ENCODE measurements at regions not wholly inside any gene's neighbourhood (a gene's known extent, or its start where the extent isn't known, plus 50 kb on each side); places are given as distances from the start of the nearest gene placed in this dataset.

GRCh38 chr10:23695825-23696420 lies 257.0 kb downstream of the OTUD1 start:
- H3K4me1 Mint-ChIP-seq (ENCODE audit: low read depth): peaks cover 22% of the 10 kb centered on the region
- H3K27ac Mint-ChIP-seq: no peak overlapping the region
- peaks cover 57% of the 10 kb centered on the region for H3K27me3 Mint-ChIP-seq
- H3K9me3 Mint-ChIP-seq: no peaks in the 10 kb centered on the region
- no peak overlapping the region for H3K4me3 Mint-ChIP-seq
- intact Hi-C loops (cut with micrococcal nuclease): no loop called here
- no peaks in the 10 kb centered on the region for H3K36me3 Mint-ChIP-seq (ENCODE audit: low read depth)

GRCh38 chr10:23696476-23696875 lies 257.6 kb downstream of the OTUD1 start:
- intact Hi-C loops (cut with micrococcal nuclease): no loop called here
- H3K27ac Mint-ChIP-seq: no peak overlapping the region
- no peaks in the 10 kb centered on the region for H3K9me3 Mint-ChIP-seq
- peaks cover 55% of the 10 kb centered on the region for H3K27me3 Mint-ChIP-seq
- no peaks in the 10 kb centered on the region for H3K36me3 Mint-ChIP-seq (ENCODE audit: low read depth)
- H3K4me3 Mint-ChIP-seq: no peak overlapping the region
- peaks cover 22% of the 10 kb centered on the region for H3K4me1 Mint-ChIP-seq (ENCODE audit: low read depth)

GRCh38 chr10:23702977-23703414 lies 264.1 kb downstream of the OTUD1 start:
- H3K27me3 Mint-ChIP-seq: peaks cover 12% of the 10 kb centered on the region
- no peak overlapping the region for H3K4me3 Mint-ChIP-seq
- intact Hi-C loops (cut with micrococcal nuclease): loop anchor here (1.0 to 5.0 kb wide), 3 partner anchors 186 to 544 kb away; no protein-coding TSS in a partner anchor
- peaks cover 4% of the 10 kb centered on the region for H3K4me1 Mint-ChIP-seq (ENCODE audit: low read depth)
- H3K36me3 Mint-ChIP-seq (ENCODE audit: low read depth): no peaks in the 10 kb centered on the region
- no peaks in the 10 kb centered on the region for H3K9me3 Mint-ChIP-seq
- no peak overlapping the region for H3K27ac Mint-ChIP-seq

- Mint-ChIP-seq H3K4me3 (no peak overlapping the region), H3K36me3 (ENCODE audit: low read depth) (no peaks in the 10 kb centered on the region), H3K27me3 (peaks cover 3% of the 10 kb centered on the region), H3K27ac (no peak overlapping the region), H3K9me3 (no peaks in the 10 kb centered on the region), H3K4me1 (ENCODE audit: low read depth) (no peaks in the 10 kb centered on the region)
- intact Hi-C loops (cut with micrococcal nuclease): no loop called here
Observed at GRCh38 chr10:23715363-23715762, 276.5 kb downstream of the OTUD1 start.

- H3K27me3 Mint-ChIP-seq: peaks cover 3% of the 10 kb centered on the region
- no peaks in the 10 kb centered on the region for H3K36me3 Mint-ChIP-seq (ENCODE audit: low read depth)
- intact Hi-C loops (cut with micrococcal nuclease): no loop called here
- no peaks in the 10 kb centered on the region for H3K4me1 Mint-ChIP-seq (ENCODE audit: low read depth)
- no peak overlapping the region for H3K27ac Mint-ChIP-seq
- H3K9me3 Mint-ChIP-seq: no peaks in the 10 kb centered on the region
- H3K4me3 Mint-ChIP-seq: no peak overlapping the region
Observed at GRCh38 chr10:23717913-23718312, 279.0 kb downstream of the OTUD1 start.

GRCh38 chr10:23718946-23719345 lies 280.1 kb downstream of the OTUD1 start:
- no peak overlapping the region for H3K4me3 Mint-ChIP-seq

GRCh38 chr10:23723796-23724195 lies 284.9 kb downstream of the OTUD1 start:
- Mint-ChIP-seq H3K27me3 (no peaks in the 10 kb centered on the region), H3K4me3 (no peak overlapping the region), H3K36me3 (ENCODE audit: low read depth) (no peaks in the 10 kb centered on the region), H3K9me3 (no peaks in the 10 kb centered on the region), H3K4me1 (ENCODE audit: low read depth) (no peaks in the 10 kb centered on the region), H3K27ac (no peak overlapping the region)
- intact Hi-C loops (cut with micrococcal nuclease): no loop called here

More at GRCh38 chr10:23718946-23719345, 280.1 kb downstream of the OTUD1 start:
- Mint-ChIP-seq H3K36me3 (ENCODE audit: low read depth) (no peaks in the 10 kb centered on the region), H3K27me3 (peaks cover 3% of the 10 kb centered on the region), H3K9me3 (no peaks in the 10 kb centered on the region), H3K27ac (no peak overlapping the region), H3K4me1 (ENCODE audit: low read depth) (no peaks in the 10 kb centered on the region)
- intact Hi-C loops (cut with micrococcal nuclease): no loop called here

- Mint-ChIP-seq H3K4me1 (ENCODE audit: low read depth) (no peaks in the 10 kb centered on the region), H3K36me3 (ENCODE audit: low read depth) (no peaks in the 10 kb centered on the region), H3K27me3 (no peaks in the 10 kb centered on the region), H3K27ac (no peak overlapping the region), H3K9me3 (peaks cover 1% of the 10 kb centered on the region), H3K4me3 (no peak overlapping the region)
- intact Hi-C loops (cut with micrococcal nuclease): no loop called here
Observed at GRCh38 chr10:23725548-23725947, 286.7 kb downstream of the OTUD1 start.

- H3K27ac Mint-ChIP-seq: no peak overlapping the region
- H3K4me3 Mint-ChIP-seq: no peak overlapping the region
- intact Hi-C loops (cut with micrococcal nuclease): no loop called here
- no peaks in the 10 kb centered on the region for H3K36me3 Mint-ChIP-seq (ENCODE audit: low read depth)
- no peaks in the 10 kb centered on the region for H3K27me3 Mint-ChIP-seq
- peaks cover 10% of the 10 kb centered on the region for H3K4me1 Mint-ChIP-seq (ENCODE audit: low read depth)
- H3K9me3 Mint-ChIP-seq: peaks cover 27% of the 10 kb centered on the region
Observed at GRCh38 chr10:23742368-23742767, 303.5 kb downstream of the OTUD1 start.

GRCh38 chr10:23742807-23743206 lies 303.9 kb downstream of the OTUD1 start:
- Mint-ChIP-seq H3K4me3 (no peak overlapping the region), H3K9me3 (peaks cover 27% of the 10 kb centered on the region), H3K27me3 (no peaks in the 10 kb centered on the region), H3K27ac (no peak overlapping the region), H3K36me3 (ENCODE audit: low read depth) (no peaks in the 10 kb centered on the region), H3K4me1 (ENCODE audit: low read depth) (peaks cover 10% of the 10 kb centered on the region)
- intact Hi-C loops (cut with micrococcal nuclease): no loop called here

GRCh38 chr10:23754179-23754578 lies 315.3 kb downstream of the OTUD1 start:
- H3K4me1 Mint-ChIP-seq (ENCODE audit: low read depth): no peaks in the 10 kb centered on the region
- intact Hi-C loops (cut with micrococcal nuclease): no loop called here
- H3K4me3 Mint-ChIP-seq: no peak overlapping the region
- H3K36me3 Mint-ChIP-seq (ENCODE audit: low read depth): no peaks in the 10 kb centered on the region
- peaks cover 3% of the 10 kb centered on the region for H3K27me3 Mint-ChIP-seq
- H3K27ac Mint-ChIP-seq: no peak overlapping the region
- no peaks in the 10 kb centered on the region for H3K9me3 Mint-ChIP-seq

- Mint-ChIP-seq H3K4me3 (no peak overlapping the region), H3K4me1 (ENCODE audit: low read depth) (no peaks in the 10 kb centered on the region), H3K9me3 (no peaks in the 10 kb centered on the region), H3K36me3 (ENCODE audit: low read depth) (no peaks in the 10 kb centered on the region), H3K27me3 (peaks cover 3% of the 10 kb centered on the region), H3K27ac (no peak overlapping the region)
- intact Hi-C loops (cut with micrococcal nuclease): no loop called here
Observed at GRCh38 chr10:23754941-23755340, 316.1 kb downstream of the OTUD1 start.

GRCh38 chr10:23755556-23755955 lies 316.7 kb downstream of the OTUD1 start:
- no peaks in the 10 kb centered on the region for H3K36me3 Mint-ChIP-seq (ENCODE audit: low read depth)
- no peak overlapping the region for H3K4me3 Mint-ChIP-seq
- intact Hi-C loops (cut with micrococcal nuclease): no loop called here
- no peak overlapping the region for H3K27ac Mint-ChIP-seq
- H3K4me1 Mint-ChIP-seq (ENCODE audit: low read depth): no peaks in the 10 kb centered on the region
- peaks cover 3% of the 10 kb centered on the region for H3K27me3 Mint-ChIP-seq
- no peaks in the 10 kb centered on the region for H3K9me3 Mint-ChIP-seq

GRCh38 chr10:23768281-23768680 lies 329.4 kb downstream of the OTUD1 start:
- H3K9me3 Mint-ChIP-seq: peaks cover 24% of the 10 kb centered on the region

GRCh38 chr10:23777153-23777552 lies 338.3 kb downstream of the OTUD1 start:
- H3K4me1 Mint-ChIP-seq (ENCODE audit: low read depth): peaks cover 16% of the 10 kb centered on the region
- intact Hi-C loops (cut with micrococcal nuclease): no loop called here
- H3K9me3 Mint-ChIP-seq: no peaks in the 10 kb centered on the region
- H3K4me3 Mint-ChIP-seq: no peak overlapping the region
- H3K36me3 Mint-ChIP-seq (ENCODE audit: low read depth): no peaks in the 10 kb centered on the region
- H3K27me3 Mint-ChIP-seq: no peaks in the 10 kb centered on the region
- H3K27ac Mint-ChIP-seq: no peak overlapping the region

More at GRCh38 chr10:23768281-23768680, 329.4 kb downstream of the OTUD1 start:
- H3K36me3 Mint-ChIP-seq (ENCODE audit: low read depth): no peaks in the 10 kb centered on the region
- intact Hi-C loops (cut with micrococcal nuclease): no loop called here
- no peaks in the 10 kb centered on the region for H3K27me3 Mint-ChIP-seq
- no peak overlapping the region for H3K27ac Mint-ChIP-seq
- no peak overlapping the region for H3K4me3 Mint-ChIP-seq
- H3K4me1 Mint-ChIP-seq (ENCODE audit: low read depth): no peaks in the 10 kb centered on the region

All from dendritic cell treated with granulocyte-macrophage colony-stimulating factor and Interleukin-4, amounts not matched to agents 40 ng/mL and 50 ng/mL, for 4 days (primary cell).